Chondrocyte (in vitro differentiated cells): ENCODE measurements at regions not wholly inside any gene's neighbourhood (a gene's known extent, or its start where the extent isn't known, plus 50 kb on each side); places are given as distances from the start of the nearest gene placed in this dataset.

ENCODE experiments used
- DNase-seq: peaks from one replicate; pipeline ENCODE4 v3.0.0; 2021; ENCODE audit warnings: mixed read lengths, low spot score
- H3K27ac Mint-ChIP-seq: one replicate; pipeline ENCODE4 v1.8.0; 2021; ENCODE audit warnings: mild to moderate bottlenecking, moderate library complexity, mixed read lengths; ENCODE audit not compliant: unreplicated experiment
- H3K27me3 Mint-ChIP-seq: 2 replicates; pipeline ENCODE4 v1.8.0; 2021; ENCODE audit warnings: low read depth, mixed read lengths
- H3K36me3 Mint-ChIP-seq: 2 replicates; pipeline ENCODE4 v1.8.0; 2021; ENCODE audit warnings: low read depth, mixed read lengths
- H3K4me1 Mint-ChIP-seq: 2 replicates; pipeline ENCODE4 v1.8.0; 2021; ENCODE audit warnings: low read depth, mild to moderate bottlenecking, mixed read lengths
- H3K4me3 Mint-ChIP-seq: one replicate; pipeline ENCODE4 v1.8.0; 2021; ENCODE audit warnings: mild to moderate bottlenecking, moderate library complexity, mixed read lengths; ENCODE audit not compliant: unreplicated experiment
- H3K9me3 Mint-ChIP-seq: 2 replicates; pipeline ENCODE4 v1.8.0; 2021; ENCODE audit warnings: low read depth, mixed read lengths
- TF ChIP-seq, protein P1 (sequence below): fragments of 200-600 bp; sonication (generic); IDR thresholded peaks from 2 replicates; pipeline ENCODE4 v1.5.0; 2021; ENCODE audit warnings: antibody characterized with exemption, mild to moderate bottlenecking, moderate library complexity

DNA sequence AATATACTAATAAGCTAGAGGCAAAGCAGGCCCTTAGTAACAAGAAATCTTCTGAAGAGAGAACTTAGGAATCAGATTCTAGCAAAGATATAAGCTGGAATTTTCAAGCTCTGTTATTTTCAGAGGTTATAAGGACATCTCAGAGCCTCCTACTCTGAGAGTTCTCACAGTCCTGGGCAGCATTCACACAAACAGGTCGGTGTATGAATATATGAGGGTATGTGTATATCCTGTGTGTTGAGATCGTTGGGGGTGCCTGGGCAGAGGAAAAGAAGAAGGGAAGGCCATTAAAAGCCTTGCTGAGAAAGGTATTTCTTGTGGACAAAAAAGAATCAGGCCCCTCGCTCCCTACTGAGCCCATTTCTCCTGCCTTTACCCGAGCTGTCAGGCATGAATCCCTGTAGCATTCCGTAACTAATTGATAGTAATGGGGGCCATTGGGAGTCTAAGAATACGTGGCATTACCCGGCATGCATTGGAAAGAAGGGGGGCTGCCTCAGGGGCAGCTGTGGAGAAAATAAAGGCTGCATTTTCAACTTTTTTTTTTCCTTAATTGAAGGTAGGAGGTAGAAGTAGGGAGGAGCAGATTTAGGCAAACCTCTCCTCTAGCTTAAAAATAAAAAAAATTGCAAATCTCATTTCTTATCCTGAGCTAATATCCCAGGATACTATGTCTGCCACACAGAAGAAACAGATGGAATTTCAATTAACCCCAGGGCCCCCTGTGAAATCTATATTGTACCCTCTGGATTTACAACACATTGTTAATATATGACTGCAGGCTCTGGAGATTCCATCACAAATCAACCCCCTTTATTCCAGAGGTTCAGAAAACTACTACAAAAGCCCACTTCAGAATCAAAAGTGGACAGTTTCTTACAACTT, 103.8 kb downstream of the GTPBP8 start:
- Mint-ChIP-seq H3K27ac (peak overlapping the region; percentile 14), H3K9me3 (peaks cover 4% of the 10 kb centered on the region), H3K4me1 (peaks cover 28% of the 10 kb centered on the region), H3K4me3 (no peak overlapping the region), H3K36me3 (no peaks in the 10 kb centered on the region), H3K27me3 (no peaks in the 10 kb centered on the region)
- TF ChIP-seq, protein P1, sequence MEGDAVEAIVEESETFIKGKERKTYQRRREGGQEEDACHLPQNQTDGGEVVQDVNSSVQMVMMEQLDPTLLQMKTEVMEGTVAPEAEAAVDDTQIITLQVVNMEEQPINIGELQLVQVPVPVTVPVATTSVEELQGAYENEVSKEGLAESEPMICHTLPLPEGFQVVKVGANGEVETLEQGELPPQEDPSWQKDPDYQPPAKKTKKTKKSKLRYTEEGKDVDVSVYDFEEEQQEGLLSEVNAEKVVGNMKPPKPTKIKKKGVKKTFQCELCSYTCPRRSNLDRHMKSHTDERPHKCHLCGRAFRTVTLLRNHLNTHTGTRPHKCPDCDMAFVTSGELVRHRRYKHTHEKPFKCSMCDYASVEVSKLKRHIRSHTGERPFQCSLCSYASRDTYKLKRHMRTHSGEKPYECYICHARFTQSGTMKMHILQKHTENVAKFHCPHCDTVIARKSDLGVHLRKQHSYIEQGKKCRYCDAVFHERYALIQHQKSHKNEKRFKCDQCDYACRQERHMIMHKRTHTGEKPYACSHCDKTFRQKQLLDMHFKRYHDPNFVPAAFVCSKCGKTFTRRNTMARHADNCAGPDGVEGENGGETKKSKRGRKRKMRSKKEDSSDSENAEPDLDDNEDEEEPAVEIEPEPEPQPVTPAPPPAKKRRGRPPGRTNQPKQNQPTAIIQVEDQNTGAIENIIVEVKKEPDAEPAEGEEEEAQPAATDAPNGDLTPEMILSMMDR = no peak
- no peak for DNase-seq

GRCh38 chr3:113096188-113096892, 105.6 kb downstream of the GTPBP8 start:
- no peak for DNase-seq
- peak overlapping the region; percentile 22 for H3K27ac Mint-ChIP-seq
- H3K9me3 Mint-ChIP-seq = peaks cover 10% of the 10 kb centered on the region
- H3K4me1 Mint-ChIP-seq = peaks cover 28% of the 10 kb centered on the region
- no peaks in the 10 kb centered on the region for H3K27me3 Mint-ChIP-seq
- TF ChIP-seq, protein P1 = no peak
- no peak overlapping the region for H3K4me3 Mint-ChIP-seq
- H3K36me3 Mint-ChIP-seq = peaks cover 2% of the 10 kb centered on the region

DNA sequence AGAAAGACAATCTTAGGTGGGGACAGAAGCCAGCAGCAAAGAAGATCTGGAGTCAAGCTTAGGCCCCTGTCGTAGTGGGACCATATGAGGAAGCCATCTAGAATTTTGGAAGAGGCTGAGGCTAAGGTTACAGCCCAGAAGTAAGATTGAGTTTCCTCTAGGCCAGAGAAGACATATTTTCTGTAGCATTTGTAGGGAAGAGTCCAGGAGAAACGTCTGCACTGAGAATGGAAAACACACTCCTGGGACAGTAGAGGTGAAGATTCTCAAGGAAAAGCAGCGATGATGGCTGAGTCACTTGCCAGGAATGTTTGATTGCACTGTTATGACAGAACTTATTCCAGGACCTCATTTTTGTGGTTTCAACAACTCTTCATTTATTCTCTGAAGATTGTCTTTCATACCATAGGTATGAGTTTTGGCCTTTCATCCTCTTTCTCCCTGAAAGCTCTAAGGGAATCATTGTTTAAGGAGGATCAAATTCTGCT, 107.2 kb downstream of the GTPBP8 start:
- H3K4me3 Mint-ChIP-seq = no peak overlapping the region
- peaks cover 2% of the 10 kb centered on the region for H3K36me3 Mint-ChIP-seq
- TF ChIP-seq, protein P1 = no peak
- H3K27me3 Mint-ChIP-seq = no peaks in the 10 kb centered on the region
- peaks cover 28% of the 10 kb centered on the region for H3K4me1 Mint-ChIP-seq
- H3K27ac Mint-ChIP-seq = peak overlapping the region; percentile 71
- peaks cover 10% of the 10 kb centered on the region for H3K9me3 Mint-ChIP-seq
- no peak for DNase-seq

DNA sequence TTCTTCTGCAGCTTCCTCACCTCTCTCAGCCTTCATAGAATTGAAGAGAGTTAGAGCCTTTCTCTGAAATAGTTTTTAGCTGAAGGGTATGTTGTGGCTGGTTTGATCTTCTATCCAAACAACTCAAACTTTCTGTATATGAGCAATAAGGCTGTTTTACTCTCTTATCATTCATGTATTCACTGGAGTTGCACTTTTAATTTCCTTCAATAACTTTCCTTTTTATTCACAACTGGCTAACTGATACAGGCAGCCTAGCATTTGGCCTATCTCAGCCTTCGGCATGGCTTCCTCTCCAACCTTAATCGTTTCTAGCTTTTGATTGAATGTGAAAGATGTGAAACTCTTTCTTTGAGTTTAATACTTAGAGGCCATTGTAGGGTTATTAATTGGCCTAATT, 109.3 kb downstream of the GTPBP8 start:
- H3K36me3 Mint-ChIP-seq = peaks cover 2% of the 10 kb centered on the region
- DNase-seq = no peak
- H3K27ac Mint-ChIP-seq = no peak overlapping the region
- H3K4me3 Mint-ChIP-seq = no peak overlapping the region
- TF ChIP-seq, protein P1 = no peak
- peaks cover 29% of the 10 kb centered on the region for H3K4me1 Mint-ChIP-seq
- no peaks in the 10 kb centered on the region for H3K27me3 Mint-ChIP-seq
- peaks cover 10% of the 10 kb centered on the region for H3K9me3 Mint-ChIP-seq

- DNase-seq = no peak
- Mint-ChIP-seq H3K27me3 (no peaks in the 10 kb centered on the region), H3K4me3 (no peak overlapping the region), H3K36me3 (peaks cover 2% of the 10 kb centered on the region), H3K9me3 (peaks cover 10% of the 10 kb centered on the region), H3K27ac (no peak overlapping the region), H3K4me1 (peaks cover 17% of the 10 kb centered on the region)
- TF ChIP-seq, protein P1 = no peak
Observed at GRCh38 chr3:113103588-113103987, 107.8 kb upstream of the BOC start.
